Transverse colon (tissue), 4 donors: ENCODE measurements at regions not wholly inside any gene's neighbourhood (a gene's known extent, or its start where the extent isn't known, plus 50 kb on each side); places are given as distances from the start of the nearest gene placed in this dataset.

Experiments
- CTCF ChIP-seq, 5 experiments: fragments of 200-600 bp in 3 of 5; fragments of 450-650 bp in 2 of 5; sonication (generic) in 3 of 5; IDR thresholded peaks; 1 replicate in 2 of 5; 2 replicates in 3 of 5; pipeline ENCODE4 v1.5.1; 2016 to 2017; ENCODE audit warnings: antibody characterized with exemption in 5 of 5, inconsistent platforms in 3 of 5, mild to moderate bottlenecking in 2 of 5, moderate library complexity in 1 of 5
- EP300 ChIP-seq: sonication (generic); formaldehyde crosslinking; IDR thresholded peaks from one replicate; pipeline ENCODE4 v1.6.1; 2017; ENCODE audit warnings: antibody characterized with exemption, low read depth
- POLR2A ChIP-seq: fragments of 450-650 bp; IDR thresholded peaks from one replicate; pipeline ENCODE4 v1.6.1; 2016; ENCODE audit warnings: antibody characterized with exemption, mild to moderate bottlenecking, moderate library complexity
- POLR2AphosphoS5 ChIP-seq, 3 donors: sonication (generic); formaldehyde crosslinking; IDR thresholded peaks; one replicate each; pipeline ENCODE4 v1.6.1; 2016; ENCODE audit warnings: antibody characterized with exemption in 3 of 3

- TF ChIP-seq CTCF (IDR thresholded peaks at IDR 0.05): no peak
- no peak for TF ChIP-seq EP300
- TF ChIP-seq POLR2AphosphoS5 (IDR thresholded peaks at IDR 0.05): no peak
- TF ChIP-seq POLR2A: no peak
Observed at GRCh38 chr6:113350461-113350860, 506.7 kb upstream of the MARCKS start.
